Small intestine (tissue), 7 donors: ENCODE measurements at regions not wholly inside any gene's neighbourhood (a gene's known extent, or its start where the extent isn't known, plus 50 kb on each side); places are given as distances from the start of the nearest gene placed in this dataset.

Experiments
- DNase-seq, 2 donors: peaks; one replicate each; pipeline versions ENCODE4 v3.0.0 to v3.0.0-alpha.2; 2013
- FAIRE-seq: peaks from 2 replicates; lab custom pipeline; 2012; peaks lifted over from hg19 to GRCh38; lab: Jason Lieb, UNC
- H3K27ac ChIP-seq, 3 donors: one replicate each; pipeline ENCODE4 v1.5.1; 2013; ENCODE audit warnings: low read length in 2 of 3, mild to moderate bottlenecking in 2 of 3, control low read depth in 1 of 3, inconsistent platforms in 1 of 3, low read depth in 1 of 3, moderate library complexity in 1 of 3
- H3K27me3 ChIP-seq, 3 donors: one replicate each; pipeline ENCODE4 v1.6.1; 2013; ENCODE audit warnings: low read length in 3 of 3, inconsistent platforms in 1 of 3; ENCODE audit not compliant: control insufficient read depth in 3 of 3, insufficient read depth in 3 of 3
- H3K36me3 ChIP-seq, 3 donors: one replicate each; pipeline ENCODE4 v1.6.1; 2013; ENCODE audit warnings: low read length in 3 of 3, inconsistent platforms in 1 of 3, low read depth in 1 of 3, mild to moderate bottlenecking in 1 of 3, moderate library complexity in 1 of 3; ENCODE audit not compliant: control insufficient read depth in 3 of 3, insufficient read depth in 2 of 3
- H3K4me1 ChIP-seq, 3 donors: one replicate each; pipeline ENCODE4 v1.6.1; 2013; ENCODE audit warnings: low read length in 2 of 3, inconsistent platforms in 1 of 3, low read depth in 1 of 3, mild to moderate bottlenecking in 1 of 3, moderate library complexity in 1 of 3; ENCODE audit not compliant: control insufficient read depth in 3 of 3, insufficient read depth in 2 of 3
- H3K4me3 ChIP-seq, 3 donors: one replicate each; pipeline ENCODE4 v1.5.1; 2013; ENCODE audit warnings: low read length in 3 of 3, control low read depth in 1 of 3, inconsistent platforms in 1 of 3, low read depth in 1 of 3, mild to moderate bottlenecking in 1 of 3, moderate library complexity in 1 of 3
- H3K9me3 ChIP-seq, 2 donors: one replicate each; pipeline ENCODE4 v1.6.1; 2013; ENCODE audit warnings: low read depth in 1 of 2, low read length in 1 of 2; ENCODE audit not compliant: control insufficient read depth in 2 of 2, insufficient read depth in 1 of 2
- WGBS, 3 donors: extraction: QIAGEN DNeasy Blood & Tissue Kit; methylation state at CpG; one replicate each; pipeline ENCODE4 v1.1.7; 2013; 5-methylcytosine and 5-hydroxymethylcytosine counted together
- donor health status: healthy with polysubstance abuse.
- donor health status: control.
- donor health status: control.
- donor health status: Bipolar disorder and iron deficiency.
- donor health status: healthy.

DNA sequence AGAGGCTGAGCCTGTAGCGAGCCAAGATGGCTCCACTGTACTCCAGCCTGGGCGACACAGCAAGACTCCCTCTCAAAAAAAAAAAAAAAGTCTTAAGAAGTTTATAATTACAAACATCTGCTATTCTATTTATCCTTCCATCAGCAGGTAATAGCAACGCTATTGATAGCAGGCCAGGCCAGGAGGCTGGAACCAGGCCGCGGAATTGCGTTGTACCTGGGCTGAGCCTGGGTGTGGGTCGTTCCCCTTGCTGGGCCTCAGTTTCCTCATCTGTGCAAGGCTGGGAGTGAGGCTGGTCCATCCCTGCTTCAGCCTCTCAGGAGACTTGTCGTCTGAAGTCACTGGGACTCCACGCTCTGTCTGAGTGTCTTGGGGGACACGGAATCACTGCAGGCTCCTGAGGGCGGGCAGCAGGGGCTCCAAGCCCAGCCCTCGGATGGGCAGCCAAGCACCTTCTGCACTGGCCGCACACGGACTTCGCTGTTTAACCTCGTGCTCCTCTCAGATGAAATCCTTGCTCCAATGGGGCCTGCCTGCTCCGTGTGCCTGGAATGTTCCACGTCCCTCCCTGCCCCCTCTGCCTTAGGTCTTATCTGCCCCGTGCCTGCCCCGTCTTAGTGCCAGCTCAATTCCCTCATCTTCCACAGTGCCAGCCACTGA is 103.9 kb upstream of the C1orf174 start:
- no peaks in the 10 kb centered on the region for H3K27me3 ChIP-seq
- no peak for DNase-seq
- H3K27ac ChIP-seq, result no peak overlapping the region
- H3K9me3 ChIP-seq, result peaks cover 0 to 2% of the 10 kb centered on the region in 2 donors
- no peak overlapping the region for H3K4me3 ChIP-seq
- H3K36me3 ChIP-seq, result no peaks in the 10 kb centered on the region
- no peaks in the 10 kb centered on the region for H3K4me1 ChIP-seq
- WGBS, 3 donors, result 76 to 80% (median 79%) methylated on average over 20 of the region's 20 CpGs
- FAIRE-seq, result no peak

- Histone ChIP-seq H3K9me3 (peaks cover 0 to 2% of the 10 kb centered on the region in 2 donors), H3K4me1 (no peaks in the 10 kb centered on the region), H3K4me3 (no peak overlapping the region), H3K36me3 (no peaks in the 10 kb centered on the region), H3K27ac (no peak overlapping the region), H3K27me3 (no peaks in the 10 kb centered on the region)
- WGBS, 3 donors, result 71 to 79% (median 77%) methylated on average over 17 of the region's 17 CpGs
- no peak for DNase-seq
- no peak for FAIRE-seq
Measured at GRCh38 chr1:4004635-4005430, 104.8 kb upstream of the C1orf174 start.

GRCh38 chr1:4005431-4005830 is 105.4 kb upstream of the C1orf174 start:
- H3K9me3 ChIP-seq, result peaks cover 0 to 2% of the 10 kb centered on the region in 2 donors
- H3K36me3 ChIP-seq, result no peaks in the 10 kb centered on the region
- no peak overlapping the region for H3K4me3 ChIP-seq
- H3K27ac ChIP-seq, result no peak overlapping the region
- DNase-seq, result no peak
- FAIRE-seq, result no peak
- 72 to 81% (median 78%) methylated on average over 6 of the region's 6 CpGs for WGBS, 3 donors
- H3K4me1 ChIP-seq, result no peaks in the 10 kb centered on the region
- H3K27me3 ChIP-seq, result no peaks in the 10 kb centered on the region

DNA sequence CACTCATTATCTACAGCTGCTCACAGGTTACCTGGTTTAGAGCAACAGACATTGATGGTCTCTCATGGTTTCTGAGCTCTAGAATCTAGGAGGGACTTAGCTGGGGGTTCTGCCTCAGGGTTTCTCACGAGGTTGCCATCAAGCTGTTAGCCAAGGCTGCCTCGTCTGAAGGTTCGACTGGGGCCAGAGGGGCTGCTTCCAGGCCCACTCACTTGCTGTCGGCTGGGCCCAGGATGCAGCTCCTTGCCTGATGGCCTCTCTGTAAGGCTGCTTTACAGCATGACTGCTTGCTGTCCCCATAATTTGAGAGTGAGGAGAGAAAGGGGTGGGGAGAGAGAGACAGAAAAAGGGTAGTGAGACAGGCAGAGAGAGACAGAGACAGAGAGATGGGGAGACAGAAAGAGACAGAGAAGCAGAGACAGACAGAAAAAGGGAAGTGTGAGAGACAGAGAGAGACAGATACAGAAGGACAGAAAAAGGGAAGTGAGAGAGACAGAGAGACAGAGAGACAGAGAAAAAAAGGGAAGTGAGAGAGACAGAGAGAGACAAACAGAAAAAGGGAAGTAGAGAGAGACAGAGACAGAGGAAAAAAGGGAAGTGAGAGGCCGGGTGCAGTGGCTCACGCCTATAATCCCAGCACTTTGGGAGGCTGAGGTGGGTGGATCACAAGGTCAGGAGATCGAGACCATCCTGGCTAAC is 106.8 kb upstream of the C1orf174 start:
- Histone ChIP-seq H3K27me3 (no peaks in the 10 kb centered on the region), H3K9me3 (peaks cover 0 to 2% of the 10 kb centered on the region in 2 donors), H3K27ac (no peak overlapping the region), H3K4me1 (no peaks in the 10 kb centered on the region), H3K4me3 (no peak overlapping the region), H3K36me3 (no peaks in the 10 kb centered on the region)
- WGBS, 3 donors, result 65 to 71% (median 68%) methylated on average over 6 to 7 of the region's 7 CpGs
- DNase-seq (no peak), FAIRE-seq (no peak)

GRCh38 chr1:4010284-4010683 is 110.2 kb upstream of the C1orf174 start:
- Histone ChIP-seq H3K36me3 (no peaks in the 10 kb centered on the region), H3K4me1 (no peaks in the 10 kb centered on the region), H3K9me3 (peaks cover 0 to 2% of the 10 kb centered on the region in 2 donors), H3K27ac (no peak overlapping the region), H3K27me3 (no peaks in the 10 kb centered on the region), H3K4me3 (no peak overlapping the region)
- 78 to 83% (median 80%) methylated on average over 7 of the region's 7 CpGs for WGBS, 3 donors
- no peak for DNase-seq
- FAIRE-seq, result no peak

GRCh38 chr1:4010814-4011605 is 110.9 kb upstream of the C1orf174 start:
- H3K4me1 ChIP-seq, result no peaks in the 10 kb centered on the region
- no peaks in the 10 kb centered on the region for H3K36me3 ChIP-seq
- no peak for FAIRE-seq
- no peak for DNase-seq
- H3K27ac ChIP-seq, result no peak overlapping the region
- no peaks in the 10 kb centered on the region for H3K27me3 ChIP-seq
- no peak overlapping the region for H3K4me3 ChIP-seq
- H3K9me3 ChIP-seq, result peaks cover 0 to 2% of the 10 kb centered on the region in 2 donors
- WGBS, 3 donors, result 71 to 76% (median 73%) methylated on average over 25 of the region's 25 CpGs

GRCh38 chr1:4016351-4017130 is 116.5 kb upstream of the C1orf174 start:
- Histone ChIP-seq H3K36me3 (no peaks in the 10 kb centered on the region), H3K27me3 (no peaks in the 10 kb centered on the region), H3K9me3 (no peaks in the 10 kb centered on the region), H3K27ac (no peak overlapping the region), H3K4me1 (no peaks in the 10 kb centered on the region), H3K4me3 (no peak overlapping the region)
- FAIRE-seq (no peak), DNase-seq (no peak)
- WGBS, 3 donors, result 63 to 76% (median 70%) methylated on average over 16 of the region's 17 CpGs
